Glomerular visceral epithelial cell (primary cell): ENCODE measurements at regions not wholly inside any gene's neighbourhood (a gene's known extent, or its start where the extent isn't known, plus 50 kb on each side); places are given as distances from the start of the nearest gene placed in this dataset.
"Not testable (repeated sequence)": the region's sequence is repeated elsewhere in the genome, so short reads cannot be mapped to it uniquely, and the experiment has no call there.

ENCODE experiments used
- DNase-seq: peaks from one replicate; pipeline ENCODE4 v3.0.0-alpha.2; 2016; ENCODE audit errors: extremely low spot score

DNA sequence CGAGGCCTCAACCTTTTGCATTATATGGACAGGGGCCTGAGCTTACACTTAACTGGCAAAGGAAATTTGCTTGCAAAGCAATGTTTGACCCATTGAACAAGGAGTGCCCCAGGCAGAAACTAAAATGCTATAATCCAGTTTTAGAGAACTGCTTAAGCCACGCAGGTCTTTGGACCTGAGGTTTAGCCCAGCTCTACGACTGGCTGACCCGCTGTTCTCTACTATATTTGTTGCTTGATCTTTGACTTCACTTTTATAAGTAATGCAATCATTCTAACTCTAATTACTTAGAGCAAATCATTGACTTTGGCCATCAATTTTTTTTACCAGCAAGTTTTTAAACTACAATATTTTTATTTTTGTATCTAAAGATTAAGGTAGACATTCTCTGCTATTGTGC is 268.8 kb downstream of the MREG start:
- DNase-seq: no peak

DNA sequence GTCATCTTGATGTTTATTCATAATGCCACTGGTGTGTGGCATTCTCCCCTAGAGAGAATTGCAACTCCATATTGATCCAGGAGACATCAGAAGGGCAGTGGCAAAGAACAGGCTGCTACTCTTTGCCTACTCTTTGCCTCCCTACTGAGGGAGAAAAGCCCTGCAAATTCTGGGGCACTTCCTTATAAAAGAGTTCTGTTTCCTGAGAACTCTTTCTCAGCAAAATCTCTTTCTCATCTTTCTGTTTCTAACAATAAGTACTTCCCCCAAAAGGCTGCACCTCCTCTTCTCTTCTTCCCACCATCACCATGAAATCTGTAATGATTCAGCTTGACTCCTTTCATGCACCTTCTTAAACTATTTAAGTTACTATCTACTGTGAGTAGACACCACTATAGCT is 270.3 kb downstream of the MREG start:
- DNase-seq: no peak

DNA sequence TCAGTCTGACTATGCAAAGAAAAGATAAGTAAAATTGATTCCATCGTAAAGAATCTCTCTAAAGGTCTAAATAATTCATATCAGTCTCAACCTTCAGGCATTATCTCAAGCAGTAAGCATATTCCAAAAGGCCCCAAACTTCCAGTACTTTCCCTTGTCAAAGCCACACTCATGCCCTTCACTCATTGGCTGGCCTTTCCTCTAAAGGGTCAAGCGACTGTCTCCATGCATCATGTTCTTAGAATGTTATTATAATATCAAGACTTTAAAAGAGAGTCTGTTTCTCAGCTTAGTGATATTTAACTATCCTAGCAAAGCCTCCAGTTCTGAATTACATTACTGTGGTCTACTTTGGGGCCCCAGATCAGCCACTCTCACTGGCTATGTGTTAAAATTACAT is 271.3 kb downstream of the MREG start:
- no peak for DNase-seq

DNA sequence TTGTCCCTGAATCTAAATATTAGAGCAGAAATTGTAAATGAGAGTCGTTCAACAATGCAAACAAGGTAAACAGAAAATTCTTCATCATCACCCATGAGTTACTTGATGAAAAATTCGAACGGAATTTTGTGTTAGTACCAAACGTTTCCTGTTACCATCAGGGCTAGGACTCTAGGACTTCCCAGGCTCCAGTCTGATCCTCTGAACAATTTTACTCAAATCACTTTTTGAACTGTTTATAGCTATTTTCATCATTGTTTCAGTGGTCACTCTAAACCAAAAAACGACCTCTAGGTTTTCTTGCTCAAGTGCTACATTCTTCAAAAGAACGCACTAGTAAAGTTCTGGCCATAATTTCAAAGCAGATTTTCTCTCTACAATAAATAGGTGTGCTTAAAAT is 273.3 kb downstream of the MREG start:
- DNase-seq: no peak

DNA sequence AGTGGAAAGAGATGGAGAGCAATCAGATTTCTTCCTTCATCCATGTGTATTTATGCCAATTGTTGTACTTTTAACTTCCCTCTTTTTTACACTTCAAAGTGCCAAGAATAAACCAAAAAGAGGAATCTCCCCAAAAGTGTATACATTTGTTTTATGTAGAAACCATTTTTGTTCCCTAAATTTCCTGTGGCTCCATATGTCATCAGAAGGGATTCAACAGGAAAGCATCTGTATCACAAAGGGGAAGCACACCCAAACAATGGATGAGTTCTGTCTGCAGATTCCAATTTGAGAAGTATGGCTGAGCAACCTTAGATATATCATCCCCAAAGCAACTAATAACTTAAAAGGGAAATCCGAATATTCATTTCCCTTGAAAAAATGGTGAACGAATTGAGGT is 275.0 kb downstream of the MREG start:
- DNase-seq: no peak

DNA sequence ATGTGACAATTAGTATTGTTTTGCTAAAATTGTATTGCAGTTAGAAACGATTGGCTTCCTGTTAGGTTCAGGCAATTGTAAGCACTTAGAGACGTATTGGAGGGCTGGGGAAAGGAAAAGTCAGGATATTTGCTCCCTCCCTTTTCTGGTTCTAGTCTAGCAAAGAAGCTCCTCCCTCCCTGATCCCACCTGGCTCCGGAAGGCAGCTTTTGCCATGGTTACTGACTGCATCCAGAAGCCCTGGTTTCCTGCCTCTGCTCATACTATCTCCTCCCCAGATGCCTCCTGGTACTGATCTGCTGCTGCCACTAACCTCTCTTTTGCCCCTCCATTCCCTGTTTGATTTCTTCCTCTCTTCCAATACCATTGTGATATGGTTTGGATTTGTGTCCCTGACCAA is 275.9 kb downstream of the MREG start:
- no peak for DNase-seq

DNA sequence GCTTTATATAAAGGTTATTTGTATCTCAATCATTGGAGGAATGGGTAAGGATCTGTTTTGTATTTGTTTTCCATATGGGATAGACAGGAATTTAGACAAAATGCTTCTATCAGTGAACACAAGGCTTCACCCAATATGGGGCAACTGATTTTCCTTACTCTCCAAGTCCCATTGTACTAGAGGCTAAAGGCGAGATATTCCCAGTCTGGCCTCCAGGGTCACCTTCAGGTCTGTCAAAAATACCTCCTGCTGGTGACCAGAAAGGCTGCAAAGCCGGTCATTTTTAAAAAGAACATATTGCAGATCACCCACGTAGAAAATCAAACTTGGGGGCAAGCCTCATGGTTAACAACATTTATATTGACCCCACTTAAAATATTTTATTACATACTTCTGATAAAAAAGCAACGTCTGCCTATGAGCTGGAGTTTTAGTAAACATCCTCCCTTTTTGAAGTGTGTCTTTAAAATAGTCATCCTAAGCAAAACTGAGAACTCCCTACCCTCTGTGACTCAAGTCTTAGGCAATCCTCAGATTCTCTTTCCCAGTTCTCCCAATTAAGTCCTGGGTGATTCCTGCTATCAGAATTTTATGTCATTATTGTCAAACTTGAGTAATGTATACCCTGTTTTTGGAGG is 276.6 kb downstream of the MREG start:
- DNase-seq: peak; percentile 40

DNA sequence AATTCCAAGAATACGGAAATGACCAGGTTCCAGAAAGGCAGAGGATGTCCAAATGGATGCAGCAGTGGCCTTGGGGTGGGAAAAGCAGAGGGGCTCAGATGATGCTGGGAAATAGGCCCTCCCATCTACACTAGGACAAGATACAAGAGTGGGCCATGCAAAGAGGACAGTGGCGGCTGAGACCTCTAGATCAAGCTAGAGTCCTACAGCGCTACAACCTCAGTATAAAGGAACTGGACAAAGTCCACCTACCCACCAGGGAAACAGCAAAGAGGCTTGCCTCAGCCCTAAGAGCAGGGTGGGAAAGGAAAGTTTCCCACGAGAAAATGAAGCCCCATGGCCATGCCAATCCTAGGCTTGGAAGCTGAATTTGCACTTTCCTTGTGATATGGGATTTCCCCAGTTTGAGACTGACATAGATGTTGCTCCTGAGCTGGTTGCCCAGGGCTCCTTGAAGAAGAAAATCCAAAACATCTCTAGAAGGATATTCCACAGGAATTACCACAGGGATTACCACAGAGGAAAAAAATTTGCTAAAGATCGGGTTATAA is 282.2 kb downstream of the MREG start:
- DNase-seq: no peak

DNA sequence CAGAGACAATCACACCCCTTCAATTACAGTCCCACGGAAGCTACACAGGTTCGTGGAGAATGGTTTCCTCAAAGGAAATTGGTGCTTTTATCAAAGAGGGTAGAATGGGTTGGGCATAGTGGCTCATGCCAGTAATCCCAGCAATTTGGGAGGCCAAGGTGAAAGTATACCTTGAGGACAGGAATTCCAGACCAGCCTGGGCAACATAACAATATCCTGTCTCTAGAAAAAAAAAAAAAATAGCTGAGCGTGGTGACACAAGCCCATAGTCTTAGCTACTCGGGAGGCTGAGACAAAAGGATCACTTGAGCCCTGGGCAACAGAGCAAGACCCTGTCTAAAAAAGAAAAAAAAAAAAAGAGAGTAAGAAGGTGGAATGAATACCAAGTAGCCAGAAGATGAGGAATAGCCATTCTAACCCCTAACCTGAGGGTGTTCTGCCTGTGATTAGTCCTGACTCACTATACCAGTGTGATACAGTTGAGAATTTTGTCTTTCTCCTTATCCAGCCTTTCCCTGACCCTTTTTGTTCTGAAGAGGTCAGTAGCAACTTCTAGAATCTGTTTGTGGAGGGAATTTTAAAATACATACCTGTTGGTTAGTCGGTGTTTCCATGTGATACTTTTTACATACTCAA is 283.2 kb downstream of the MREG start:
- DNase-seq: no peak

DNA sequence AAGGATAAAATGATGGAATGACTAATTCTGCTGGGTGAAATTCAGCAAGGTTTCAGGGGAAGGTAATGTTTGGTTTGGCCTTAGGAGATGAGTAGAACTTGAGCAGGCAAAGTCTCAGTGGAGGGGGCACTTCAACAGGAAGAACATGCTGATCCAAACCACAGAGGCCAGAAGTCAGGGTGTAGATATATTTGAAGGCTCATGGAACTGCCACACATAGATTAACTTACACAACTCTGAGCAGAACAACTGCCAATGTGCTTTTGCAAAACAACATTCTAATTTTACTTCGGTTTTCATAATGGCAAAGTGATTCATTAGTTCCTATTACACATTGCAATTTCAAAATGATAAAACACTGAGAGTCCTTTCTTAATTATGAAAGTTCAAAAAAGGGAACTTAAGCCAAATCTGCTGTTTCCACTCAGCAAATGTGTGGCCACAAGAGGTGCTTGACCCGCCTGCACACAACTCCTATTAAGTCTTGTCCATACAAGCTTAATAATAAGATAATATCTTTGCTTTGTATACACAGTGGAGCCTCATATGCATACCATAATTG is 284.8 kb downstream of the MREG start:
- DNase-seq: peak; percentile 71

DNA sequence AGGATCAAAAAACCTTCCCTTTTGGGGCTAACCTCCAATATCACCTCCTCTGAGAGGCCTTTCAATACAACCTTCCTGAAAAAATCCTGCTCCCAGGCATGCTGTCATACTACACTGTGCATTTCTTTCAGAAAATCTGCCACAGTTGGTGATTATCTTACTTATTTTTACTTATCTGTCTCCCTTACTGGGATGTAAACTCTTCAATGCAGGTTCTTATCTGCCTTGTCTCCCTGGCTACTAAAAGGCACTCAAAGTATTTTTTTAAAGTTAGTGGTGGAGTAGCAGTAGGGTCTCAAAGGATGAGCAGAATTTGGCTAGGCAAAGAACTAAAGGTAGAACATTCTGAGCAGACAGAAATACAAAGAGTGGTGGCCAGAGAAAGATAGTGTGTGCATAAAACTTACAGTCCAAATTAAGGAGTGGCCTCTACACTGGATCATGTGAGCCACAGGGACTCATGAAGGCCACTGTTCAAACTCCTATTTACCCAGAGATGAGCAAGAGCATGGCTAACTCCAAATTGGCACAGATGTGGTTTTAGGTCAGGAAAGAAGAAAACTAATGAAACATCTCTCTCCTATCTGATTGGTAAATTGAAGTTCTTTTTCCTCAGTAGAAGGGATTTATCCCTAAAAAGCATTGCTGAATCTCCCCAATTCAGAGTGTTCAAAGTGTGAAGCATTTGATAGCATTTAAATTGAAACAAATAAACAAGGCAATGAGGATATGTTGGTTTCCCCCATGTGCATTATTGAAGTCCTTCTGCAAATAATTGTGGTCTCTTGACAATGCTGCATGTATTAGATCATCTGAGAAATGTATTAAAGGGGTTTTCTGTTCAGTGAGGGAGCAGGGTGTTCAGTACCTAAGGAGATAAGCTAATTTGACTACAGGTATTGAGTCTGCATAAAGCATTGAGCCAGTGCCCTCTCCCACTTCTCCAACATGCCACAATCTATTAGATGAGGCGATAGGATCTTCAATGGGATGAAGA is 285.5 kb downstream of the MREG start:
- DNase-seq: peak; percentile 32

DNA sequence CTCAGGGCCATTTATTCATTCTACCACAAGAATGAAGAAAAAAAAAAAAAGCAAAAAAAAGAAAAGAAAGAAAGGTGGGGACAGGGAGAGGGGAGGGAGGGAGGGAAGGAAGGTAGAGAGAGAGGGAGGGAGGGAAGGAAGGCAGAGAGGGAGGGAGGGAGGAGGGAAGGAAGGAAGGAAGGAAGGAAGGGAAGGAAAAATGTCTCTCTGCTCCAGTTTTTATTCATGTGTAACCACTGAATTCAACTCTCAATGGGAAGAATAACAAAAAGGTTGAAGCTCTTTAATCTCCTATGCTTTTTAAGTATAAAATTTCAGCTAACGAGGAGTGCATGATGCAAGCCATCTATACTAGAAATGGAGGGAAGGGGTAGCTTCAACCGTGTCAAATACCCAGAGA is 287.3 kb downstream of the MREG start:
- DNase-seq: no peak

DNA sequence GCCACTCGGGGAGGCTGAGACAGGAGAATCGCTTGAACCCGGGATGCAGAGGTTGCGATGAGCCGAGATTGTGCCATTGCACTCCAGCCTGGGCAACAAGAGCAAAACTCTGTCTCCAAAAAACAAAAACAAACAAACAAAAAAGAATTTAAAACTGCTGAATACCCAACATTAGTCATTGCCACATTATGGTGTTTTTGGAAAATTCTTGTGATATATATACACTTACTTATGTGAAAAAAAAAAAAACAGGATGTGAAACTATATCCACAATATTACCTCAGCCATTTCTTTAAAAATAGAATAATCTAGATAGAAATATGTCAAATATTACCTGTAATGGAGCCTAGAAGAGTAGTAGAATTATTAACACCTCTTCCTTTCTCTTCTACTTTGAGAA is 288.3 kb upstream of the FN1 start:
- no peak for DNase-seq

DNA sequence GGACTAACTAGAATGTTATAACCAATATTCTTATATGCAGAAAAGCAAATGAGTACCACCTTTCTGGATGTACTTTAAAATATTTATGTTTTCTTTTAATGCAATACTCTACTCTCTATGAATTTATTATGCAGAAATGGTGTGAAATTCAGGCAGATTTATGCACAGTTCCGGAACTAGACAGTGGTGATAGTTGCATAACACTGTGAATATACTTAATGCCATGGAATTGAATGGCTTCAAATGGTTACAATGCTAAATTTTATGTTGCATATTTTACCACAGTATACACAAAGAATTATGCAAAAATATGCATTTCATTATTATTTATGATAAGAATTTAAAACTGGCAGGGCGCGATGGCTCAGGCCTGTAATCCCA is 287.8 kb upstream of the FN1 start:
- no peak for DNase-seq

DNA sequence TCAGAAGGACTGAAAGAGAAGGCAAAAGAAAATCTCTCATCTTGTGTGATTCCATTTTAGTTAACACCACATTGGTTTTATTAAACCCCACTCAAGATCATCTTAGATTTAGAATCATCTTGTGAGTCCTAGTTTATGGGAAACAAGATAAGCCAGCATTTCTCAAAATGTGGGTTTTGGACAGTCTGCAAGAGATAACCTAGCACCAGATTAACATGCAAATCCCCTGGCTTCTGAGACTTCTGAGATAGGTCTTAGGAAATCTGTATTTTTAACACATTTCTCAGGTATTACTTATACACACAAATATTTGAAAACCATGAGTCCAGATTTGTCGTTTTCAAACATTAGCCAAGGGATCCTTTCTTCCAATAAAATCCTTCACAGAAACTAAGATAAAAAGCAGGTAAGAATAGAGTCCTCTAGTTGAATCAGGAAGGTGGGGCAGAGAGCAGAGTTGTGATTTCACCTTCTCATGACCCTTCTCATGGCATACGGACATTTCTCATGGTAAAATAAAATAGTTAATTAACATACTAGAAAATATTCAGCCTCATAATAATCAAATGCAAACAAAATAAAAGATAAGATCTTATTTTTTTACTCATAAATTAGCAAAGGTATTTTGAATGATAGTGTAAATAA is 287.2 kb upstream of the FN1 start:
- no peak for DNase-seq

DNA sequence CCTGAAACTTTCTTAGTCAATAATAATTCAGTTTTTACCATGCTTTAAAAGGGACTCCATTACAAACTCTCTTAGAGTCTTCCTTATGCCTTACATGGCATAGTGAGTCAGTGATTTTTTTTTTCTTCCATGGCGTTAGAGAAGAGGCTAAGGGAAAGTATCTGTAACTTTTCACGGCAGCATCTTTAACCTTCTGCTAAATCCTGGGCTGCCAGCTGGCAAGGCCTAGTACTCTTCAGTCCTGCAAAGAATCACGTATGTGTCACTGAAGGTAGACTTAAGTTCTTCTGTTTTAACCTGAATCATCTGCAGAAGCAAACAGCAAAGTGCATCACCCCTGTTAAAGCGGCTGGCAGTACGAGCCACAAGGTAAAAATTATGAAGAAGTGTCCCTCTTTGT is 286.3 kb upstream of the FN1 start:
- no peak for DNase-seq

DNA sequence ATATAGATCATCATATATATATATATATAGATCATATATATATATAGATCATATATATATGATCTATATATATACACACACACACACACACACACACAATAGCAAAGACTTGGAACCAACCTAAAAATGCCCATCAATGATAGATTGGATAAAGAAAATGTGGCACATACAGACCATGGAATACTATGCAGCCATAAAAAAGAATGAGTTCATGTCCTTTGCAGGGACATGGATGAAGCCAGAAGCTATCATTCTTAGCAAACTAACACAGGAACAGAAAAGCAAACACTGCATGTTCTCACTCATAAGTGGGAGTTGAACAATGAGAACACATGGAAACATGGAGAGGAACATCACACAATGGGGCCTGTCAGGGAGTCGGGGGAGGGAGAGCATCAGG is 285.6 kb upstream of the FN1 start:
- DNase-seq: not testable (repeated sequence)

DNA sequence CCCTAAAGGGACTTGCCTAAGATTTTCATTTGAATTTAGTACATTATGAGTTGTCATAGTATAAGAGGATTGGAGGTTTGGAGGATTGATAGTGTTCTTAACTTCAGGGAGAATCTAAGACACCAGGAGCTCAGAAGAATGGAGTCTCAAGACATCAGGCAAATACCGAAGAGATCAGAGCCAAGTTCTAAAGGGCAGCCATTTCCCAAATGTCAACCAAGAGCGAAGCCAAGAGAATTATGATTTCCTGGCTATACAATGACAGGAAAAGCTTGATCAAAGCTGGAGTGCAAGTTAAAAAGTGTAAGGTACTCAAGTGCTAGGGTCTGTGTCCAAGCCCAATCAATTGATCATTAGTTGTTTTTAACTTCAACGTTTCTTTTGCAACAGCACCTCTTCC is 283.0 kb upstream of the FN1 start:
- no peak for DNase-seq

DNA sequence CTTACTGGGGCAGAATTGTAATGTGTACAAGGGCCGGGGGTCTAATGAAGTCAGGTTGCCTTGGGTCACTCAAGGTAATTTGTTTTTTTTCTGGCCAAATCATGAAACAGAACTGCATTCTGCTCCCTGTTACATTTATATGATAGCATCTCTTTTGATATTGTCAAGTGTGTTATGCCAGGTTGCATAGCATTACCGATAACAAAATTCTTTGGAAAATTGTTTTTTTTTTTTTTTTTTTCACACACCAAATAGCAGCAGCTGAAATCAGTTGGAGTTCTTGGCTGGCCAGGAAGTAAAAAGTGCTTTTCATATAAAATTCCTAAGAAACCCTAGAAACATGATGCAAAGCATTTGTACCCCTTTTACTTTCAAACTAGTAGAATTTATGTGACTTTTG is 282.6 kb upstream of the FN1 start:
- no peak for DNase-seq

DNA sequence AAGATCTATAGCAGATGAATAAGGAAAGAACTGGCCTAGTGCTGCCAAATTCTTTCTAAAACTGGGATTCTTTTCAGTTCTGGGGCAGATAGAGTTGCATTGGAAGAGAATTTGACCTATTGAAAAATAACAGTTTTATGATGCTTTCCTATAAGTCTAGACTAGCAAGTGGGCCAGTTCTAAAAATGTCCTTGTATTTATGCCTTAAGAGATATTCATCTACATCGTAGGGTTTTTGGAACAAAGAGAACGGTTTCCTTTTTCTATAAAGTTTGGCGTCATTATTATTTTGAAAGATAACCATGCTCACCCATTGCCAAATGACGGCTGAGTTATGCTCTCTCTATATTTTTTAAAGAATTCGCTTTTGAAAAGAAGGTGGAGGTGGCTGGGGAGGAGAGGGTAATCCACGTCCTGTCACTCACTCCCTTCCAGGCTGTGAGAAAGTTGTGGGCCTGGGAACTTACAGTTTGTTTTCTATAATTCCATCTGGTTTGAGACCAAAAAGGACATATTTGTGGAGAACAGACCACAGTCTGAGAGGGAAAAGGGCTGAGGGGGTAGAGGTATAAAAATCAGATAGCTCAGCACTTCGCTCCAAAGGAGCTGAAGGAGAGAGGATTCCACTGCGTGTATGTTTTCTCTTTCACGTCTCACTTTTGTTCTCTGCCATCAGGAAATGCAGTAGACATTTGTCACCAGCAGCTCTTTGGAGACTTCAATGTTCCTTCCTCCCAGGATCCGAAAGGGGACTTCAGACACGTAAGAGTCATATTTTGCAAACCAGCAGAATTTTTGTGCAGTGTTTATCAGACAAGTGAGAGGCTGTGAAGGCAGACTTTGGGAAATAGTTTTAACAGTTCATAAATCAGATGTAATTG is 281.9 kb upstream of the FN1 start:
- no peak for DNase-seq

DNA sequence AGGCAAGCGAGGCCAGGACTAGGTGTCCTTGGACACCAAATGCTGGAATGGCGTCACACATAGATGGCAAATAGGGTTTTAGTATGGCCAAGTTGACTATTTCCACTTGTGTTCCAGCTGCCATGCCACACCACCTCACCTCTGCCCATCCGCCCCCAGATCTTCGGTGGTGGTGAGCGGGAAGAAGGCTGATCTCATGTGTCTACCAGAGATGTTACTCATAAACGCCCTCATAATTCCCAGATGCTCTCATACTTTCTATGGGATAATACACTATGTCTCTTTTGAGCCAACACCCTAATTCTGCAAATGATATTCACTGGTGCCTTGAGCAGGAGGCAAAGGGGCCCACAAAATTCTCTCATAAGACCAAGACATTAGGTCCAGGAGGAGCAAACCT is 281.1 kb upstream of the FN1 start:
- no peak for DNase-seq
